Non-pigmented ciliary epithelial cell (primary cell): ENCODE measurements at regions not wholly inside any gene's neighbourhood (a gene's known extent, or its start where the extent isn't known, plus 50 kb on each side); places are given as distances from the start of the nearest gene placed in this dataset.

ENCODE experiments used
- DNase-seq: peaks from one replicate; pipeline ENCODE4 v3.0.0-alpha.2; 2010; ENCODE audit warnings: low read depth

GRCh38 chr1:87274851-87275250, 53.8 kb upstream of the LMO4 start:
- DNase-seq = no peak

GRCh38 chr1:87278825-87279535, 49.7 kb upstream of the LMO4 start:
- no peak for DNase-seq
